ENCODE measurements at regions not wholly inside any gene's neighbourhood (a gene's known extent, or its start where the extent isn't known, plus 50 kb on each side); places are given as distances from the start of the nearest gene placed in this dataset.
"Not testable (repeated sequence)": the region's sequence is repeated elsewhere in the genome, so short reads cannot be mapped to it uniquely, and the experiment has no call there.

GRCh38 chrX:114450911-114451310 is 133.0 kb upstream of the HTR2C start:
- intact Hi-C loops (cut with DNase I), result no loop called here
- no peak for DNase-seq (ENCODE audit: low spot score)
- no peaks in the 10 kb centered on the region for H3K36me3 ChIP-seq
- H3K27ac ChIP-seq, result no peak overlapping the region
- 64% methylated on average over 2 of the region's 2 CpGs for WGBS
- H3K4me1 ChIP-seq (replicated peaks), result no peaks in the 10 kb centered on the region
- TF ChIP-seq CTCF (IDR thresholded peaks at IDR 0.05) (no peak), POLR2A (IDR thresholded peaks at IDR 0.05) (no peak), POLR2AphosphoS5 (IDR thresholded peaks at IDR 0.05) (no peak)
- H3K9me3 ChIP-seq, result no peaks in the 10 kb centered on the region
- H3K27me3 ChIP-seq (replicated peaks; ENCODE audit: insufficient read depth), result no peaks in the 10 kb centered on the region
- no peak overlapping the region for H3K4me3 ChIP-seq

- intact Hi-C loops (cut with DNase I), result no loop called here
- no peak overlapping the region for H3K4me3 ChIP-seq
- no peak for DNase-seq (ENCODE audit: low spot score)
- H3K9me3 ChIP-seq, result no peaks in the 10 kb centered on the region
- no peak overlapping the region for H3K27ac ChIP-seq
- no peak for TF ChIP-seq CTCF (IDR thresholded peaks at IDR 0.05)
- TF ChIP-seq POLR2A (IDR thresholded peaks at IDR 0.05), result no peak
- TF ChIP-seq POLR2AphosphoS5 (IDR thresholded peaks at IDR 0.05), result no peak
- WGBS, result 29% methylated on average over 1 of the region's 1 CpG
- no peaks in the 10 kb centered on the region for H3K27me3 ChIP-seq (replicated peaks; ENCODE audit: insufficient read depth)
- no peaks in the 10 kb centered on the region for H3K4me1 ChIP-seq (replicated peaks)
- no peaks in the 10 kb centered on the region for H3K36me3 ChIP-seq
Measured at GRCh38 chrX:114451397-114451796, 132.5 kb upstream of the HTR2C start.

GRCh38 chrX:114462266-114462665 is 121.6 kb upstream of the HTR2C start:
- no peaks in the 10 kb centered on the region for H3K4me1 ChIP-seq (replicated peaks)
- no peaks in the 10 kb centered on the region for H3K9me3 ChIP-seq
- no peak overlapping the region for H3K4me3 ChIP-seq
- no peak for DNase-seq (ENCODE audit: low spot score)
- no peak overlapping the region for H3K27ac ChIP-seq
- H3K27me3 ChIP-seq (replicated peaks; ENCODE audit: insufficient read depth), result no peaks in the 10 kb centered on the region
- TF ChIP-seq CTCF (IDR thresholded peaks at IDR 0.05) (no peak), POLR2AphosphoS5 (IDR thresholded peaks at IDR 0.05) (no peak), POLR2A (IDR thresholded peaks at IDR 0.05) (no peak)
- H3K36me3 ChIP-seq, result no peaks in the 10 kb centered on the region
- intact Hi-C loops (cut with DNase I), result no loop called here

GRCh38 chrX:114465689-114466088 is 118.2 kb upstream of the HTR2C start:
- H3K36me3 ChIP-seq, result no peaks in the 10 kb centered on the region
- DNase-seq (ENCODE audit: low spot score), result no peak
- no peaks in the 10 kb centered on the region for H3K9me3 ChIP-seq
- no peaks in the 10 kb centered on the region for H3K4me1 ChIP-seq (replicated peaks)
- H3K4me3 ChIP-seq, result no peak overlapping the region
- no peaks in the 10 kb centered on the region for H3K27me3 ChIP-seq (replicated peaks; ENCODE audit: insufficient read depth)
- no peak for TF ChIP-seq CTCF (IDR thresholded peaks at IDR 0.05)
- TF ChIP-seq POLR2A (IDR thresholded peaks at IDR 0.05), result no peak
- no peak for TF ChIP-seq POLR2AphosphoS5 (IDR thresholded peaks at IDR 0.05)
- intact Hi-C loops (cut with DNase I), result no loop called here
- H3K27ac ChIP-seq, result no peak overlapping the region

- H3K4me1 ChIP-seq (replicated peaks); H3K4me3 ChIP-seq; H3K36me3 ChIP-seq; H3K9me3 ChIP-seq; H3K27ac ChIP-seq; H3K27me3 ChIP-seq (replicated peaks; ENCODE audit: insufficient read depth); DNase-seq (ENCODE audit: low spot score); intact Hi-C loops (cut with DNase I): not testable (repeated sequence)
- WGBS, result 64% methylated on average over 4 of the region's 6 CpGs
Measured at GRCh38 chrX:114472008-114472407, 111.9 kb upstream of the HTR2C start.

Data from prostate gland (tissue), 2 donors.